H9 (cell line): ENCODE measurements at regions not wholly inside any gene's neighbourhood (a gene's known extent, or its start where the extent isn't known, plus 50 kb on each side); places are given as distances from the start of the nearest gene placed in this dataset.

ENCODE experiments used
- DNase-seq: peaks from one replicate; pipeline ENCODE4 v3.0.0-alpha.2; 2017
- H2AFZ ChIP-seq: one replicate; pipeline ENCODE4 v1.6.1; 2013; ENCODE audit warnings: mild to moderate bottlenecking, low read length, control low read depth, moderate library complexity
- H2AK5ac ChIP-seq: 2 replicates; pipeline ENCODE4 v1.6.1; 2013; ENCODE audit warnings: low read length, control low read depth, mixed read lengths; ENCODE audit not compliant: insufficient read length
- H2BK120ac ChIP-seq: one replicate; pipeline ENCODE4 v1.6.1; 2013; ENCODE audit warnings: low read depth, mild to moderate bottlenecking, low read length, control low read depth, inconsistent platforms; ENCODE audit not compliant: poor library complexity, severe bottlenecking
- H2BK12ac ChIP-seq: 2 replicates; pipeline ENCODE4 v1.6.1; 2013; ENCODE audit warnings: low read length, control low read depth, mixed read lengths, low read depth; ENCODE audit not compliant: insufficient read length
- H2BK15ac ChIP-seq: 2 replicates; pipeline ENCODE4 v1.6.1; 2013; ENCODE audit warnings: low read depth, low read length, control low read depth
- H2BK20ac ChIP-seq: one replicate; pipeline ENCODE4 v1.6.1; 2013; ENCODE audit warnings: low read depth, mild to moderate bottlenecking, low read length, control low read depth, inconsistent platforms; ENCODE audit not compliant: poor library complexity, severe bottlenecking
- H2BK5ac ChIP-seq: 2 replicates; pipeline ENCODE4 v1.6.1; 2013; ENCODE audit warnings: low read length, control low read depth, mixed read lengths; ENCODE audit not compliant: insufficient read length
- H3K14ac ChIP-seq: 2 replicates; pipeline ENCODE4 v1.6.1; 2013; ENCODE audit warnings: low read length, control low read depth; ENCODE audit not compliant: insufficient read depth
- H3K18ac ChIP-seq: 2 replicates; pipeline ENCODE4 v1.6.1; 2013; ENCODE audit warnings: low read depth, mild to moderate bottlenecking, mixed read lengths, low read length, control low read depth; ENCODE audit not compliant: insufficient read length
- H3K23ac ChIP-seq: 2 replicates; pipeline ENCODE4 v1.6.1; 2013; ENCODE audit warnings: low read length, control low read depth, mixed read lengths, low read depth; ENCODE audit not compliant: insufficient read length
- H3K23me2 ChIP-seq: 2 replicates; pipeline ENCODE4 v1.6.1; 2013; ENCODE audit warnings: low read depth, mild to moderate bottlenecking, mixed read lengths, low read length, control low read depth; ENCODE audit not compliant: insufficient read length, poor library complexity, severe bottlenecking
- H3K27ac ChIP-seq: 2 replicates; pipeline ENCODE4 v1.5.1; 2013; ENCODE audit warnings: low read length, control low read depth, mixed read lengths, low read depth; ENCODE audit not compliant: insufficient read length
- H3K27me3 ChIP-seq: 2 replicates; pipeline ENCODE4 v1.6.1; 2013; ENCODE audit warnings: low read length, control low read depth, inconsistent platforms; ENCODE audit not compliant: insufficient read depth
- H3K4ac ChIP-seq: 2 replicates; pipeline ENCODE4 v1.6.1; 2013; ENCODE audit warnings: low read depth, mild to moderate bottlenecking, control low read depth, inconsistent platforms, low read length, moderate library complexity
- H3K4me1 ChIP-seq: 2 replicates; pipeline ENCODE4 v1.6.1; 2013; ENCODE audit warnings: low read length, control low read depth, inconsistent platforms; ENCODE audit not compliant: insufficient read depth
- H3K4me2 ChIP-seq: 2 replicates; pipeline ENCODE4 v1.6.1; 2013; ENCODE audit warnings: low read length, control low read depth, mixed read lengths; ENCODE audit not compliant: insufficient read length, insufficient read depth
- H3K56ac ChIP-seq: 2 replicates; pipeline ENCODE4 v1.6.1; 2013; ENCODE audit warnings: low read depth, mild to moderate bottlenecking, mixed read lengths, low read length, control low read depth; ENCODE audit not compliant: insufficient read length
- H3K79me1 ChIP-seq: 2 replicates; pipeline ENCODE4 v1.6.1; 2013; ENCODE audit warnings: low read depth, mild to moderate bottlenecking, moderate library complexity, low read length, control low read depth, inconsistent platforms; ENCODE audit not compliant: insufficient read depth, poor library complexity, severe bottlenecking
- H3K79me2 ChIP-seq: 2 replicates; pipeline ENCODE4 v1.6.1; 2013; ENCODE audit warnings: low read length, control low read depth, inconsistent platforms; ENCODE audit not compliant: insufficient read depth
- H3K9ac ChIP-seq: 2 replicates; pipeline ENCODE4 v1.6.1; 2013; ENCODE audit warnings: low read length, control low read depth, mixed read lengths; ENCODE audit not compliant: insufficient read length; ENCODE audit errors: extremely low read depth
- H3K9me3 ChIP-seq: one replicate; pipeline ENCODE4 v1.6.1; 2013; ENCODE audit warnings: low read depth, low read length, inconsistent platforms; ENCODE audit not compliant: control insufficient read depth
- H3T11ph ChIP-seq: one replicate; pipeline ENCODE4 v1.6.1; 2013; ENCODE audit warnings: mild to moderate bottlenecking, low read length, control low read depth, inconsistent platforms
- H4K20me1 ChIP-seq: one replicate; pipeline ENCODE4 v1.6.1; 2013; ENCODE audit not compliant: control insufficient read depth, insufficient read length, insufficient read depth
- H4K5ac ChIP-seq: 2 replicates; pipeline ENCODE4 v1.6.1; 2013; ENCODE audit warnings: low read depth, mild to moderate bottlenecking, mixed read lengths, low read length, control low read depth; ENCODE audit not compliant: insufficient read length
- H4K8ac ChIP-seq: replicated peaks from 2 replicates; pipeline ENCODE4 v1.6.1; 2013; ENCODE audit warnings: low read length, control low read depth, mixed read lengths, low read depth; ENCODE audit not compliant: insufficient read length
- H4K91ac ChIP-seq: 2 replicates; pipeline ENCODE4 v1.6.1; 2013; ENCODE audit warnings: low read depth, mild to moderate bottlenecking, moderate library complexity, mixed read lengths, low read length, control low read depth; ENCODE audit not compliant: insufficient read length
- H3K27ac Mint-ChIP-seq, 3 experiments: 2 replicates in 2 of 3; 3 replicates in 1 of 3; pipeline ENCODE4 v1.8.0; 2020 to 2021; ENCODE audit warnings: mixed read lengths in 3 of 3, mild to moderate bottlenecking in 1 of 3, moderate library complexity in 1 of 3
- H3K27me3 Mint-ChIP-seq: 2 replicates; pipeline ENCODE4 v1.8.0; 2021; ENCODE audit warnings: low read depth, mild to moderate bottlenecking, moderate library complexity, mixed read lengths
- H3K36me3 Mint-ChIP-seq, 3 experiments: 2 replicates in 2 of 3; 3 replicates in 1 of 3; pipeline ENCODE4 v1.8.0; 2020 to 2021; ENCODE audit warnings: low read depth in 3 of 3, mixed read lengths in 3 of 3; ENCODE audit not compliant: insufficient read depth in 1 of 3
- H3K4me1 Mint-ChIP-seq, 2 experiments: 2 replicates each; pipeline ENCODE4 v1.8.0; 2020; ENCODE audit warnings: mixed read lengths in 2 of 2
- H3K4me3 Mint-ChIP-seq, 2 experiments: 2 replicates in 1 of 2; 3 replicates in 1 of 2; pipeline ENCODE4 v1.8.0; 2020 to 2021; ENCODE audit warnings: mild to moderate bottlenecking in 2 of 2, mixed read lengths in 2 of 2, moderate library complexity in 1 of 2
- H3K9me3 Mint-ChIP-seq, 2 experiments: 2 replicates in 1 of 2; 3 replicates in 1 of 2; pipeline ENCODE4 v1.8.0; 2020; ENCODE audit warnings: mild to moderate bottlenecking in 2 of 2, mixed read lengths in 2 of 2, moderate library complexity in 1 of 2
- CTCF ChIP-seq: fragments of 200-600 bp; sonication (generic); conservative IDR thresholded peaks from 3 replicates; pipeline ENCODE4 v1.8.0; 2021; ENCODE audit warnings: antibody characterized with exemption, mild to moderate bottlenecking
- WGBS: extraction: QIAGEN DNeasy Blood & Tissue Kit; methylation state at CpG from one replicate; pipeline ENCODE4 v1.1.7; 2013; ENCODE audit warnings: missing lambda C conversion rate, low lambda C conversion rate, mixed read lengths; ENCODE audit not compliant: insufficient read length; ENCODE audit errors: extremely low coverage; 5-methylcytosine and 5-hydroxymethylcytosine counted together

- no peak overlapping the region for H3K14ac ChIP-seq
- no peaks in the 10 kb centered on the region for H3K79me2 ChIP-seq
- WGBS = no CpG with 5 or more reads among the region's 8 CpGs
- no peak overlapping the region for H2AFZ ChIP-seq
- no peak overlapping the region for H3K23ac ChIP-seq
- no peak overlapping the region for H2BK5ac ChIP-seq
- no peak overlapping the region for H3K9ac ChIP-seq
- Mint-ChIP-seq H3K27ac (peak overlapping the region in 1 of 3 experiments; percentile 70; a peak in 1 of 7 replicates), H3K27me3 (peaks cover 1% of the 10 kb centered on the region; the same call in 1 of the 2 replicates), H3K4me1 (no peaks in the 10 kb centered on the region), H3K36me3 (no peaks in the 10 kb centered on the region), H3K4me3 (no peak overlapping the region), H3K9me3 (no peaks in the 10 kb centered on the region)
- H3K23me2 ChIP-seq = no peaks in the 10 kb centered on the region
- no peak overlapping the region for H2BK12ac ChIP-seq
- no peaks in the 10 kb centered on the region for H3K4me1 ChIP-seq
- DNase-seq = no peak
- no peak overlapping the region for H2BK15ac ChIP-seq
- no peak overlapping the region for H4K8ac ChIP-seq
- no peak overlapping the region for H3K4me2 ChIP-seq
- no peak overlapping the region for H3T11ph ChIP-seq
- no peak for TF ChIP-seq CTCF
- H2BK120ac ChIP-seq = no peak overlapping the region
- no peak overlapping the region for H2AK5ac ChIP-seq
- H2BK20ac ChIP-seq = no peak overlapping the region
- H3K9me3 ChIP-seq = no peaks in the 10 kb centered on the region
- no peaks in the 10 kb centered on the region for H3K27me3 ChIP-seq
- no peaks in the 10 kb centered on the region for H3K79me1 ChIP-seq
- H4K91ac ChIP-seq = no peak overlapping the region
- H4K5ac ChIP-seq = no peak overlapping the region
- H4K20me1 ChIP-seq = no peaks in the 10 kb centered on the region
- no peak overlapping the region for H3K18ac ChIP-seq
- H3K4ac ChIP-seq = no peak overlapping the region
- H3K27ac ChIP-seq = no peak overlapping the region
- H3K56ac ChIP-seq = no peak overlapping the region
These were observed 405.4 kb upstream of the PRKX start for GRCh38 chrX:4118666-4119530.
